ENCODE measurements at regions not wholly inside any gene's neighbourhood (a gene's known extent, or its start where the extent isn't known, plus 50 kb on each side); places are given as distances from the start of the nearest gene placed in this dataset.
"Not testable (repeated sequence)": the region's sequence is repeated elsewhere in the genome, so short reads cannot be mapped to it uniquely, and the experiment has no call there.

DNA sequence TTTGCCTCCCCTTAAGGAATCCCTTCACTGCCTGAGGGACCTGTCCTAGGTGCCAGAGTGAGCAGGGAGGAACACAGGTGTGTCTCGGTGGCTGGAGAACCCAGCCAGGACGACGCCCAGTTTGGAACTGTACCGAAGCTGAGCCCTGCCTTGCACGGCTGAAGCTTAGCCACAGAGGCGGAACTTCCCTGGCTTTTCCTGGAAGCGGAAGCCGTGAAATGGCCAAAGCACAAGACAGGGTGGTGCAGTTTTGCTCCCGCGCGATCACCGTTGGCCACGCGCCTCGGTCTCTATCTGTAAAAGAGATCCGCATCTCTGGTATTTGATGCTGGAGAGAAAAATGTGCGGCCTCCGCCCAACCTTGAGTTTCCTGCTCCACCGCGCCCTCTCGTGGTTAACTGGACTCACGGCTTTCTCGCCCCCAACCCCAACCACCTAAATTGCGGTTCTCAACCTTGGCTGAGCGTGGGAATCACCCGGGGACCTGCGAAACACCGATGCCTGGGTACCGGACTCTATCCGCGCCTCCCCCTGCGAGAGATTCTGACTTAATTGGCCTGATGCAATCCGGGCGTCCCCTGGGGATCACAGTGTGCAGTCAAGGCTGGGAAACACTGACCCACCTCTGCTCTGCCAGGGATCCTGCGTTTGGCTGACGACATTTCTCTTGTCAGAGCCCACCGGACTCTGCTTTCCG lies 70.7 kb upstream of the ABHD2 start:
- H3K4me3 ChIP-seq (ENCODE audit: low read depth, low read length), result no peak overlapping the region
- TF ChIP-seq, protein P1, sequence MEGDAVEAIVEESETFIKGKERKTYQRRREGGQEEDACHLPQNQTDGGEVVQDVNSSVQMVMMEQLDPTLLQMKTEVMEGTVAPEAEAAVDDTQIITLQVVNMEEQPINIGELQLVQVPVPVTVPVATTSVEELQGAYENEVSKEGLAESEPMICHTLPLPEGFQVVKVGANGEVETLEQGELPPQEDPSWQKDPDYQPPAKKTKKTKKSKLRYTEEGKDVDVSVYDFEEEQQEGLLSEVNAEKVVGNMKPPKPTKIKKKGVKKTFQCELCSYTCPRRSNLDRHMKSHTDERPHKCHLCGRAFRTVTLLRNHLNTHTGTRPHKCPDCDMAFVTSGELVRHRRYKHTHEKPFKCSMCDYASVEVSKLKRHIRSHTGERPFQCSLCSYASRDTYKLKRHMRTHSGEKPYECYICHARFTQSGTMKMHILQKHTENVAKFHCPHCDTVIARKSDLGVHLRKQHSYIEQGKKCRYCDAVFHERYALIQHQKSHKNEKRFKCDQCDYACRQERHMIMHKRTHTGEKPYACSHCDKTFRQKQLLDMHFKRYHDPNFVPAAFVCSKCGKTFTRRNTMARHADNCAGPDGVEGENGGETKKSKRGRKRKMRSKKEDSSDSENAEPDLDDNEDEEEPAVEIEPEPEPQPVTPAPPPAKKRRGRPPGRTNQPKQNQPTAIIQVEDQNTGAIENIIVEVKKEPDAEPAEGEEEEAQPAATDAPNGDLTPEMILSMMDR (IDR thresholded peaks at IDR 0.05; ENCODE audit: borderline replicate concordance, insufficient read depth, low read depth, low read length), result peak; percentile 84

DNA sequence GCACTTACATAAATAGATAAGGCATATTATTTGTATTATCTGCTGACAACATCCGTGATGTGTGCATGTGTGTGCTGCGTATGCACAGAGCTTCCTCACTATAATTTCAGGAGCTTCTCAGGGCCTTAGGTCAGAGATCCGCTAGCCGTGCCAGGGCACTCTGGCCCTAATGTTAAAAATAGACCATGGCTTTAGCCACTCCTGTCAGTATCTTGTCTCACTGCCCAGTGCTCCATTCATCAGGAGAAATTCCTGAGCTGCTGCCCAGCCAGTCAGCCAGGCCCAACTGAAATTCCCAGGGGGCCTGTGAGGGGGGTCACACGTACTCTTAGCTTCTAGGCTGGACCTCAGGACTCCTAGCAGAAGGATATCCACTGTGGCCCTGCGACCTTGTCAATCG lies 70.0 kb upstream of the ABHD2 start:
- H3K4me3 ChIP-seq (ENCODE audit: low read depth, low read length), result no peak overlapping the region
- TF ChIP-seq, protein P1 (IDR thresholded peaks at IDR 0.05; ENCODE audit: borderline replicate concordance, insufficient read depth, low read depth, low read length), result no peak

DNA sequence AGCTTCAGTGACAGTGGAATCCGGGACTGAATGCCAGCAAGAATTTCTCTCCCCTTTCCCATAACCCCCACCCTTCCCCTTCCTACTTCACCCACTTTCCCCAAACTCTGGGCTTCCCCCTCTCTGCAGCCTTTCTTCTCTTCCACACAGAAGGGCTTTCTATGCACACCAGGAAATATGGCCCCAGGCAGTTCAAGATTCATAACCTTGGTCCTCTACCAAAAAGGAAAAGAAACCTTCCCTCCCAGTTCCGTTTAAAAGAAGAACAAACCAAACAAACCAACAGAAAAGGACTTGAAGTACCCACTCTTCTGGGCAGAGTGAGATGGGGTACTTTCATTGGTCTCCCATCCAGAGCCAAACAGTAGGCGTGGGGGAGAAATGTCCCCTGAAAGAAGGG lies 68.8 kb upstream of the ABHD2 start:
- no peak overlapping the region for H3K4me3 ChIP-seq (ENCODE audit: low read depth, low read length)
- TF ChIP-seq, protein P1 (IDR thresholded peaks at IDR 0.05; ENCODE audit: borderline replicate concordance, insufficient read depth, low read depth, low read length), result no peak

DNA sequence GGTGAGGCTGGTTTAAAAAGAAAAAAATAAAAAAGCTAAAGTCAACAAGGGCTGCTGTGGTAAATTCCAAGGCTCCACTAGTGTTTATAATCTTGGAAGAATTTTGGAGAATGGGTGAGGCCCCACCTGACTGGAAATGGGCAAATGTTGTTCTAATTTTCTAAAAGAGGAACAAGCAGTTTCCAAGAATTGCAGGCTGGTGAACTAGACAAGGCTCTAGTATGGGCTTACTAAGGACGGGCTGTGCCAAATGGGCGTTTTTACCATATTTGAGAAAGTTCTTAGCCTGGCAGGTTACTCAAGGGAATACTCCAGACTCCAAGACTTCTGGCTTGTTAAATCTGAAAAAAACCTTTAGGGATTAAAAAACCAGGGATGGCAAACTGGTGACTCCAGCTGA lies 67.0 kb upstream of the ABHD2 start:
- no peak overlapping the region for H3K4me3 ChIP-seq (ENCODE audit: low read depth, low read length)
- TF ChIP-seq, protein P1 (IDR thresholded peaks at IDR 0.05; ENCODE audit: borderline replicate concordance, insufficient read depth, low read depth, low read length), result no peak

DNA sequence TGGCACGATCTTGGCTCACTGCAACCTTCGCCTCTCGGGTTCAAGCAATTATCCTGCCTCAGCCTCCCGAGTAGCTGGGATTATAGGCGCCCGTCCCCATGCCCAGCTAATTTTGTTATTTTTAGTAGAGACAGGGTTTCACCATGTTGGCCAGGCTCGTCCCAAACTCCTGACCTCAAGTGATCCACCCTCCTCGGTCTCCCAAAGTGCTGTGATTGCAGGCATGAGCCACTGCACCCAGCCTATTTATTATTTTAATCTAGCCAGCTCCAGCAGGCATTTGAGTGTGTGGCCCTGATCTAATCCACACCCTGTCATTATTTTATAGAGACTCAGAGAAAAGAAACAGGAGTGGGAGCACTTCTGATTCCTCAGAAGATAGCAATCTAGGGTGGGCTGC lies 66.4 kb upstream of the ABHD2 start:
- not testable (repeated sequence) for H3K4me3 ChIP-seq (ENCODE audit: low read depth, low read length)

DNA sequence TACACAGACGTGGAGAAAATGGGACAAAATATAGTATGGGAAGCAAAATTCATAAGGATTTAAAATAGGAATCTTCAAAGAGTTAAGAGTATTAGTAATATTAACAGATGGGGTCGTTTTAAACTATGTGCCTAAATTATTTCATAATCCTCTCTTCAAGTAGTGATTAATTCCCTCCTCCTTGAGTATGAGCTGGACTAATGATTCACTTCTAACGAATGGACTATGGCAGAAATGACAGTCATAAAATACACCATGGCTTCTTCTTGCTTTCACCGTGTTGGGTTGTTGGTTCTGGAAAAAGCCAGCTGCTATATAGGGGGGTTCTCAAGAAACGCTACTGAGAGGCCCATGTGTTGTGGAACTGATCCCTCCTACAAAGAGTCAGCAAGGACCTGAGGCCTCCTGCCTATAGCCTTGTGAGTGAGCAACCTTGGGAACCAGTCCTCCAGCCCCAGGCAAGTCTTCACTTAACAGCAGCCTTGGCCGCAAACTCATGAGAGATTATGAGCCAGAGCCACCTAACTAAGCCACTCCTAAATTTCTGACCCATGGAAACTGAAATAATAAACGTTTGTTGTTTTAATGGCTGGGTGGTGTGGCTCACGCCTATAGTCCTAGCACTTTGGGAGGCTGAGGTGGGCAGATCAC lies 64.8 kb upstream of the ABHD2 start:
- no peak overlapping the region for H3K4me3 ChIP-seq (ENCODE audit: low read depth, low read length)
- TF ChIP-seq, protein P1 (IDR thresholded peaks at IDR 0.05; ENCODE audit: borderline replicate concordance, insufficient read depth, low read depth, low read length), result no peak

DNA sequence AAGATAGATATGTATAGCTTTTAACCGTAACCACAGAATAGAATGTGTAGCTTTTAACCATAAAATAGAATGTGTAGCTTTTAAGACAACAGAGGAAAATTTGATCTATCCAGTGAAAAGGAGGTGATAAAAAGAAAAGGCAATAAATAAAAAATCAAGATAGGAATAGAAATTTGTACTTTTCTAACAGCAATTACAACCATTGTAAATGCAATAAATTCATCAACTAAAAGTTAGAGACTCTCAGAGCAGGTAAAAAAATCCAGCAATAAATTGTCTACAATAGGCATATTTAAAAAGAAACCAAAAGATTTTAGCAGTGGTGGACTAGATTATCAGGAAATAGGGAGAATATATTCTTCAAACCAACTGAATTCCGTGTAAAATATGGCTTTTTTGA lies 63.8 kb upstream of the ABHD2 start:
- no peak overlapping the region for H3K4me3 ChIP-seq (ENCODE audit: low read depth, low read length)
- TF ChIP-seq, protein P1 (IDR thresholded peaks at IDR 0.05; ENCODE audit: borderline replicate concordance, insufficient read depth, low read depth, low read length), result no peak

All from GM12875 (cell line).